ENCODE measurements at regions not wholly inside any gene's neighbourhood (a gene's known extent, or its start where the extent isn't known, plus 50 kb on each side); places are given as distances from the start of the nearest gene placed in this dataset.

DNA sequence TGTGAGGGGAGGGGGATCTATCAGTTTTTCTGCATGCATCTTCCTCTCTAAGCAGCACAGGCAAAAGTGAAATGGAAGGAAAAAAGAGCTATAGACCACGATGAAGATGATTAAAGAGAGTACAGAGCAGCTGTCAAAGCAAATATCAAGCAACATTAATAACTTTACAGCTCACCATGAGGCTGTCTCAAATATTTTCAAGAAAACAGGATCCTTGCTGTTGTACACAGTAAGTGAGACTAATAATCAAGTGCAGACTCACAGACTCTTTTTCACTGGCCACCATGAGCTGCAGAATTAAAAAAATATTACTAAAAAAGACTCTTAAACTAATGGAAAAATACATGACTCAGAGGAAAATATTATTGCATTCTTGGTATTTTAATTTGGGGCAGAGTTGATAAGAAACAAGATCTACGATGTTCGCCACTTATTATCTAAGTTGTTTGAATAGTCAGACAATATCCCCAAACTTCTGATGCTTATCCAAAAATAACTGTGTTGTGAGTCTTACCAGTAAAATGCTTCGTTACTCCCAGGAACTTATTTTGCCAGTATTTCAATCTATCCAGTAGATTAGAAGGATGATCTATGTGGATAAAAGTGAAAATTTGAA is 817.5 kb upstream of the ALCAM start:
- no peak overlapping the region for H3K4me3 Mint-ChIP-seq
- H3K27ac Mint-ChIP-seq = no peak overlapping the region
- H3K9me3 Mint-ChIP-seq = no peaks in the 10 kb centered on the region
- DNase-seq (no peak), ATAC-seq (ENCODE audit: low read depth) (no peak)
- peaks cover 16% of the 10 kb centered on the region for H3K4me1 Mint-ChIP-seq
- ChIA-PET CTCF (interaction anchor here (1.3 to 1.5 kb wide), 2 partner anchors 48 to 88 kb away, joined by 3 to 4 read pairs; no protein-coding TSS in a partner anchor), POLR2A (no interaction called here)
- TF ChIP-seq, protein P1, sequence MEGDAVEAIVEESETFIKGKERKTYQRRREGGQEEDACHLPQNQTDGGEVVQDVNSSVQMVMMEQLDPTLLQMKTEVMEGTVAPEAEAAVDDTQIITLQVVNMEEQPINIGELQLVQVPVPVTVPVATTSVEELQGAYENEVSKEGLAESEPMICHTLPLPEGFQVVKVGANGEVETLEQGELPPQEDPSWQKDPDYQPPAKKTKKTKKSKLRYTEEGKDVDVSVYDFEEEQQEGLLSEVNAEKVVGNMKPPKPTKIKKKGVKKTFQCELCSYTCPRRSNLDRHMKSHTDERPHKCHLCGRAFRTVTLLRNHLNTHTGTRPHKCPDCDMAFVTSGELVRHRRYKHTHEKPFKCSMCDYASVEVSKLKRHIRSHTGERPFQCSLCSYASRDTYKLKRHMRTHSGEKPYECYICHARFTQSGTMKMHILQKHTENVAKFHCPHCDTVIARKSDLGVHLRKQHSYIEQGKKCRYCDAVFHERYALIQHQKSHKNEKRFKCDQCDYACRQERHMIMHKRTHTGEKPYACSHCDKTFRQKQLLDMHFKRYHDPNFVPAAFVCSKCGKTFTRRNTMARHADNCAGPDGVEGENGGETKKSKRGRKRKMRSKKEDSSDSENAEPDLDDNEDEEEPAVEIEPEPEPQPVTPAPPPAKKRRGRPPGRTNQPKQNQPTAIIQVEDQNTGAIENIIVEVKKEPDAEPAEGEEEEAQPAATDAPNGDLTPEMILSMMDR (IDR thresholded peaks at IDR 0.05) = no peak
- intact Hi-C loops (cut with micrococcal nuclease) = no loop called here
- no peaks in the 10 kb centered on the region for H3K27me3 Mint-ChIP-seq
- H3K36me3 Mint-ChIP-seq (ENCODE audit: low read depth) = no peaks in the 10 kb centered on the region

DNA sequence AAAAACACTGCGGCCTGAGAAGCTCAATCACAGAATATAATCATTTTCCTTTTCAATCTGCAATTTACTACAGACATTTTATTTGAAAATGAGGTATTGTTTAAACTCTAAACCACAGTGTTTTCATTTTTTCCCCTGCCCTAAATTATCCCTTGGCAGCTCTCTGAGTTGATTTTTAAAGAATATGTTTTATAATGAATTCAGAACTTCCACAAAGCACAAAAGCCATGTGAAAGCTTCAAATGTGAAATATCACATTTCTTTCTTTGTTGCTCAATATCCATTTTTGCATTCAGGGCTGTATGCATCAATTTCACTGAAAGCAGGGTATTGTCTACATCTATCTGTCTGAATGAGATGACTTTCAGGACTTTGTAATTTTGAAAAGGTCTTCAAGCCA is 813.6 kb upstream of the ALCAM start:
- TF ChIP-seq, protein P1 (IDR thresholded peaks at IDR 0.05) = no peak
- Mint-ChIP-seq H3K27ac (no peak overlapping the region), H3K9me3 (no peaks in the 10 kb centered on the region), H3K4me1 (peaks cover 30% of the 10 kb centered on the region), H3K36me3 (ENCODE audit: low read depth) (no peaks in the 10 kb centered on the region), H3K4me3 (no peak overlapping the region), H3K27me3 (no peaks in the 10 kb centered on the region)
- CTCF ChIA-PET = no interaction called here
- intact Hi-C loops (cut with micrococcal nuclease) = no loop called here
- DNase-seq = no peak
- POLR2A ChIA-PET = no interaction called here
- ATAC-seq (ENCODE audit: low read depth) = no peak

DNA sequence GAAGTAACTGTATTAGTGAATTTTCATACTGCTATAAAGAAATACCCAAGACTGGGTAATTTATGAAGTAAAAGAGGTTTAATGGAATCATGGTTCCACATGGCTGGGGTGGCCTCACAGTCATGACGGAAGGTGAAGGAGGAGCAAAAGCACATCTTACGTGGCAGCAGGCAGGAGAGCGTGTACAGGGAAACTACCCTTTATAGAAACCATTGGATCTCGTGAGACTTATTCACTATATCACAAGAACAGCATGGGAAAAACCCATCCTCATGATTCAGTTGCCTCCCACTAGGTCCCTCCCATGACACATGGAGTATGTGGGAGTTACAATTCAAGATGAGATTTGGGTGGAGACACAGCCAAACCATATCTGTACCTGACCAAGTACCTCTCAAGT is 812.3 kb upstream of the ALCAM start:
- peak; percentile 50 for ATAC-seq (ENCODE audit: low read depth)
- ChIA-PET POLR2A (no interaction called here), CTCF (no interaction called here)
- Mint-ChIP-seq H3K4me3 (no peak overlapping the region), H3K36me3 (ENCODE audit: low read depth) (no peaks in the 10 kb centered on the region), H3K27ac (no peak overlapping the region), H3K9me3 (no peaks in the 10 kb centered on the region), H3K27me3 (no peaks in the 10 kb centered on the region), H3K4me1 (peaks cover 30% of the 10 kb centered on the region)
- intact Hi-C loops (cut with micrococcal nuclease) = loop anchor here (2.0 kb wide), 1 partner anchor 28 kb away; no protein-coding TSS in a partner anchor
- DNase-seq = no peak
- TF ChIP-seq, protein P1 (IDR thresholded peaks at IDR 0.05) = no peak

DNA sequence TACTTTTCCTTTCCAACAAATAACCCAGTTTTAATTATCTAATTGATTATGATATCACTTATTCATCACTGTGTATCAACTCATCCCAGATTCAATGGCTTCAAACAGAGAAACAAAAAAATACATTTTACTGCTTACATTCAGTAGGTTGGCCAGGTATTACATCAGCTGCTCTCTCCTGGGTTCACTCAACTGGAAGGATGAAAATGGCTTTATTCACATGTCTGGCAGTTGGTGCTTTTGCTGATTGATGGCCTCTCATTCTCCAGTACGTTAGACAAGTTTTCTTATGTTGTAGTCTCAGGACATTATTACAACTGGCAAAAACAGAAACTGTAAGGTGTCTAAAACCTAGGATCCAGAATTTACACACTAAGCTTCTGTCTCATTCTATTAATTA is 811.0 kb upstream of the ALCAM start:
- intact Hi-C loops (cut with micrococcal nuclease) = loop anchor here (1.0 to 2.0 kb wide), 2 partner anchors 9 to 29 kb away; no protein-coding TSS in a partner anchor
- ChIA-PET CTCF (no interaction called here), POLR2A (interaction anchor here (0.5 kb wide), 1 partner anchor 1873 kb away, joined by 3 read pairs; no protein-coding TSS in a partner anchor)
- H3K9me3 Mint-ChIP-seq = no peaks in the 10 kb centered on the region
- no peaks in the 10 kb centered on the region for H3K36me3 Mint-ChIP-seq (ENCODE audit: low read depth)
- TF ChIP-seq, protein P1 (IDR thresholded peaks at IDR 0.05) = no peak
- no peak overlapping the region for H3K27ac Mint-ChIP-seq
- no peak overlapping the region for H3K4me3 Mint-ChIP-seq
- no peak for ATAC-seq (ENCODE audit: low read depth)
- H3K4me1 Mint-ChIP-seq = peaks cover 30% of the 10 kb centered on the region
- no peak for DNase-seq
- no peaks in the 10 kb centered on the region for H3K27me3 Mint-ChIP-seq

DNA sequence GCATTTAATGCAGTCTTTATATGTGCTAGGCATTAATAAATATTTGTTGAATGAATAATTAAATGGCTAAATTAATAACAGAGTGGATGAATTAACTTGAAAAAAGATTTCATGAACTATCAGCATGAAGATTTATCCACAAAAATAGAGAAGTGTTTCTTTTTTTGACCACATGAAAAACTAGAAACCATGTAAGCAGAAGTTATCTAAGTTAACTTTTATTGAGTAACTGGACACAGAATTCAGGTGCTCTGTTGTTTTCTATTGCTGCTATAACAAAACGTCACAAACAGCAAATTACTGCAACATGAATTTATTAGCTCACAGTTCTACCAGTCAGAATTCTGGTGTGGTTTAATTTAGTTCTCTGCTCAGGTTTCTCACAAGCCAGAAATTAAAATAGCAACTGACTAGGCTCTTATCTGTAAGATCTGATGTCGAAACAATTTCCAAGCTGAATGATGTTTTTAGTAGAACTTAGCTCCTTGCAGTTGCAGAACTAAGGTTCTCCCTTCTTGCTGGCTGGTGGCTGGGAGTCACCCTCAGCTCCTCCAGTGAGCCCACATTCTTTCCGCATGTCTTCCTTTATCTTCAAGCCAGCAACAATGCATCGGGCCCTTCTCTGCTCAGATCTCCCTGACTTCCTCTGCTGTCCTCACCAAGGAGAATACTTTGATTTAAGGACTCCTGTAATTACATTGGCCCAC is 810.2 kb upstream of the ALCAM start:
- intact Hi-C loops (cut with micrococcal nuclease) = loop anchor here (1.0 kb wide), 1 partner anchor 8 kb away; no protein-coding TSS in a partner anchor
- peak overlapping the region; percentile 6 for H3K4me3 Mint-ChIP-seq
- H3K27ac Mint-ChIP-seq = peak overlapping the region; percentile 10
- CTCF ChIA-PET = interaction anchor here (0.8 kb wide), 1 partner anchor 961 kb away, joined by 3 read pairs; no protein-coding TSS in a partner anchor
- ATAC-seq (ENCODE audit: low read depth) (peak; percentile 28), DNase-seq (no peak)
- POLR2A ChIA-PET = interaction anchor here (0.5 kb wide), 1 partner anchor 1872 kb away, joined by 3 read pairs; no protein-coding TSS in a partner anchor
- TF ChIP-seq, protein P1 (IDR thresholded peaks at IDR 0.05) = no peak
- no peaks in the 10 kb centered on the region for H3K36me3 Mint-ChIP-seq (ENCODE audit: low read depth)
- no peaks in the 10 kb centered on the region for H3K27me3 Mint-ChIP-seq
- peaks cover 37% of the 10 kb centered on the region for H3K4me1 Mint-ChIP-seq
- no peaks in the 10 kb centered on the region for H3K9me3 Mint-ChIP-seq
